ENCODE measurements at regions not wholly inside any gene's neighbourhood (a gene's known extent, or its start where the extent isn't known, plus 50 kb on each side); places are given as distances from the start of the nearest gene placed in this dataset.

- intact Hi-C loops (cut with DNase I), result no loop called here
- no peak overlapping the region for H3K27ac ChIP-seq
- H3K4me3 ChIP-seq (replicated peaks in 1 of 3), result no peak overlapping the region
- no peak for DNase-seq
- no peaks in the 10 kb centered on the region for H3K4me1 ChIP-seq
- TF ChIP-seq CTCF (IDR thresholded peaks at IDR 0.05), result no peak
- no peak for TF ChIP-seq POLR2A (IDR thresholded peaks at IDR 0.05)
- H3K27me3 ChIP-seq, result no peaks in the 10 kb centered on the region
- no peaks in the 10 kb centered on the region for H3K36me3 ChIP-seq
- WGBS, 2 donors, result 83 to 90% methylated on average over 3 of the region's 3 CpGs
- H3K9me3 ChIP-seq, result no peaks in the 10 kb centered on the region
Observed at GRCh38 chr19:30094756-30095140, 152.7 kb downstream of the URI1 start.

- no peaks in the 10 kb centered on the region for H3K36me3 ChIP-seq
- no peak for DNase-seq
- H3K4me1 ChIP-seq, result no peaks in the 10 kb centered on the region
- no peaks in the 10 kb centered on the region for H3K9me3 ChIP-seq
- TF ChIP-seq CTCF (IDR thresholded peaks at IDR 0.05), result no peak
- TF ChIP-seq POLR2A (IDR thresholded peaks at IDR 0.05), result no peak
- intact Hi-C loops (cut with DNase I), result no loop called here
- no peak overlapping the region for H3K27ac ChIP-seq
- no peaks in the 10 kb centered on the region for H3K27me3 ChIP-seq
- WGBS, 2 donors, result 87 to 100% methylated on average over 2 to 3 of the region's 3 CpGs
- no peak overlapping the region for H3K4me3 ChIP-seq (replicated peaks in 1 of 3)
Observed at GRCh38 chr19:30095171-30095570, 153.1 kb downstream of the URI1 start.

GRCh38 chr19:30096596-30097370 lies 154.7 kb downstream of the URI1 start:
- DNase-seq, result no peak
- Histone ChIP-seq H3K36me3 (no peaks in the 10 kb centered on the region), H3K27me3 (no peaks in the 10 kb centered on the region), H3K9me3 (no peaks in the 10 kb centered on the region), H3K4me3 (replicated peaks in 1 of 3) (no peak overlapping the region), H3K4me1 (no peaks in the 10 kb centered on the region), H3K27ac (no peak overlapping the region)
- 89 to 94% methylated on average over 15 to 16 of the region's 19 CpGs for WGBS, 2 donors
- intact Hi-C loops (cut with DNase I), result no loop called here
- no peak for TF ChIP-seq POLR2A (IDR thresholded peaks at IDR 0.05)
- TF ChIP-seq CTCF (IDR thresholded peaks at IDR 0.05), result no peak

GRCh38 chr19:30097746-30098280 lies 155.8 kb downstream of the URI1 start:
- 83 to 90% methylated on average over 9 of the region's 9 CpGs for WGBS, 2 donors
- intact Hi-C loops (cut with DNase I), result no loop called here
- Histone ChIP-seq H3K27me3 (no peaks in the 10 kb centered on the region), H3K9me3 (no peaks in the 10 kb centered on the region), H3K36me3 (no peaks in the 10 kb centered on the region), H3K4me3 (replicated peaks in 1 of 3) (no peak overlapping the region), H3K4me1 (no peaks in the 10 kb centered on the region), H3K27ac (no peak overlapping the region)
- no peak for TF ChIP-seq CTCF (IDR thresholded peaks at IDR 0.05)
- TF ChIP-seq POLR2A (IDR thresholded peaks at IDR 0.05), result no peak
- no peak for DNase-seq

GRCh38 chr19:30102239-30102638 lies 160.2 kb downstream of the URI1 start:
- no peak for DNase-seq
- no peaks in the 10 kb centered on the region for H3K4me1 ChIP-seq
- WGBS, 2 donors, result 95 to 98% methylated on average over 6 of the region's 6 CpGs
- no peaks in the 10 kb centered on the region for H3K36me3 ChIP-seq
- no peak overlapping the region for H3K4me3 ChIP-seq (replicated peaks in 1 of 3)
- no peaks in the 10 kb centered on the region for H3K27me3 ChIP-seq
- H3K27ac ChIP-seq, result no peak overlapping the region
- no peak for TF ChIP-seq CTCF (IDR thresholded peaks at IDR 0.05)
- no peak for TF ChIP-seq POLR2A (IDR thresholded peaks at IDR 0.05)
- no peaks in the 10 kb centered on the region for H3K9me3 ChIP-seq
- intact Hi-C loops (cut with DNase I), result no loop called here

All from thyroid gland (tissue), 4 donors.